GM12891 (cell line): ENCODE measurements at regions not wholly inside any gene's neighbourhood (a gene's known extent, or its start where the extent isn't known, plus 50 kb on each side); places are given as distances from the start of the nearest gene placed in this dataset.

Experiments
- DNase-seq: peaks from one replicate; pipeline ENCODE4 v3.0.0; 2011; ENCODE audit warnings: low spot score; ENCODE audit not compliant: insufficient read length
- FAIRE-seq: peaks from 2 replicates; lab custom pipeline; 2011; peaks lifted over from hg19 to GRCh38; lab: Jason Lieb, UNC
- PAX5 ChIP-seq: IDR thresholded peaks from 2 replicates; pipeline ENCODE4 v1.6.1; 2011; ENCODE audit warnings: low read length, moderate library complexity, mild to moderate bottlenecking; ENCODE audit not compliant: insufficient read depth, severe bottlenecking
- POLR2A ChIP-seq: IDR thresholded peaks from 2 replicates; pipeline ENCODE4 v1.6.1; 2011; ENCODE audit warnings: low read depth, low read length, control low read depth
- POLR2AphosphoS5 ChIP-seq: IDR thresholded peaks from 2 replicates; pipeline ENCODE4 v1.6.1; 2011; ENCODE audit warnings: low read depth, low read length, control low read depth
- POU2F2 ChIP-seq: IDR thresholded peaks from 2 replicates; pipeline ENCODE4 v1.6.1; 2011; ENCODE audit warnings: low read depth, mild to moderate bottlenecking, control low read depth, low read length, moderate library complexity
- SPI1 ChIP-seq: IDR thresholded peaks from 2 replicates; pipeline ENCODE4 v1.6.1; 2011; ENCODE audit warnings: low read depth, low read length, control low read depth
- TAF1 ChIP-seq: IDR thresholded peaks from 2 replicates; pipeline ENCODE4 v1.6.1; 2011; ENCODE audit warnings: low read depth, low read length, control low read depth

GRCh38 chr18:46350598-46351159 lies 246.5 kb downstream of the HAUS1 start:
- FAIRE-seq (no peak), DNase-seq (no peak)
- TF ChIP-seq POLR2A (no peak), POLR2AphosphoS5 (no peak), SPI1 (no peak), POU2F2 (no peak), TAF1 (no peak), PAX5 (no peak)

GRCh38 chr18:46352520-46353250 lies 248.5 kb downstream of the HAUS1 start:
- DNase-seq, result no peak
- no peak for TF ChIP-seq PAX5
- TF ChIP-seq POLR2AphosphoS5, result no peak
- no peak for FAIRE-seq

GRCh38 chr18:46353460-46353859 lies 249.3 kb downstream of the HAUS1 start:
- FAIRE-seq, result no peak
- TF ChIP-seq POU2F2 (no peak), SPI1 (no peak), POLR2AphosphoS5 (no peak), PAX5 (no peak), POLR2A (no peak), TAF1 (no peak)
- no peak for DNase-seq

- DNase-seq (no peak), FAIRE-seq (no peak)
- TF ChIP-seq POU2F2 (no peak), TAF1 (no peak), POLR2AphosphoS5 (no peak)
These were observed 252.3 kb downstream of the HAUS1 start for GRCh38 chr18:46356278-46357033.

GRCh38 chr18:46360102-46360699 lies 256.0 kb downstream of the HAUS1 start:
- DNase-seq (no peak), FAIRE-seq (no peak)
- no peak for TF ChIP-seq POLR2A
- TF ChIP-seq POLR2AphosphoS5, result no peak
- no peak for TF ChIP-seq PAX5

- TF ChIP-seq POLR2AphosphoS5 (no peak), SPI1 (no peak), POLR2A (no peak), POU2F2 (no peak), PAX5 (no peak), TAF1 (no peak)
- FAIRE-seq (no peak), DNase-seq (no peak)
These were observed 256.7 kb downstream of the HAUS1 start for GRCh38 chr18:46360866-46361265.

- TF ChIP-seq POU2F2 (no peak), POLR2A (no peak), POLR2AphosphoS5 (no peak), PAX5 (no peak), SPI1 (no peak), TAF1 (no peak)
- no peak for FAIRE-seq
- DNase-seq, result no peak
These were observed 258.3 kb downstream of the HAUS1 start for GRCh38 chr18:46362533-46362932.

GRCh38 chr18:46364048-46364447 lies 259.9 kb downstream of the HAUS1 start:
- no peak for TF ChIP-seq POLR2A
- no peak for TF ChIP-seq POU2F2
- no peak for TF ChIP-seq SPI1
- no peak for TF ChIP-seq PAX5
- no peak for TF ChIP-seq POLR2AphosphoS5
- TF ChIP-seq TAF1, result no peak
- DNase-seq (no peak), FAIRE-seq (no peak)

- DNase-seq (no peak), FAIRE-seq (no peak)
- TF ChIP-seq SPI1 (no peak), POLR2AphosphoS5 (no peak), PAX5 (no peak), POLR2A (no peak), POU2F2 (no peak), TAF1 (no peak)
These were observed 262.0 kb downstream of the HAUS1 start for GRCh38 chr18:46366201-46366600.

GRCh38 chr18:46366751-46367376 lies 262.7 kb downstream of the HAUS1 start:
- TF ChIP-seq POU2F2 (no peak), SPI1 (no peak), POLR2A (no peak), TAF1 (no peak), POLR2AphosphoS5 (no peak), PAX5 (no peak)
- DNase-seq, result no peak
- FAIRE-seq, result no peak
